ENCODE measurements at regions not wholly inside any gene's neighbourhood (a gene's known extent, or its start where the extent isn't known, plus 50 kb on each side); places are given as distances from the start of the nearest gene placed in this dataset.

- TF ChIP-seq JUN (IDR thresholded peaks at IDR 0.05): no peak
- TF ChIP-seq TFCP2L1 (CRISPR knock-in tag; IDR thresholded peaks at IDR 0.05): no peak
- no peak for TF ChIP-seq CEBPB (IDR thresholded peaks at IDR 0.05)
- no peak for TF ChIP-seq CBX8 (IDR thresholded peaks at IDR 0.05)
- no peak for TF ChIP-seq USF2 (IDR thresholded peaks at IDR 0.05)
- TF ChIP-seq BHLHE40 (IDR thresholded peaks at IDR 0.05; ENCODE audit: low read depth, low read length): no peak
- no peak for TF ChIP-seq MAX (IDR thresholded peaks at IDR 0.05)
- TF ChIP-seq POLR2A (IDR thresholded peaks at IDR 0.05; ENCODE audit: low read length): no peak
- TF ChIP-seq CTCF (IDR thresholded peaks at IDR 0.05): no peak
- TF ChIP-seq NFE2L2 (conservative IDR thresholded peaks at IDR 0.05; ENCODE audit: low read length): no peak
These were observed 482.0 kb upstream of the ONECUT1 start for GRCh38 chr15:53272116-53272515.
